Esophagus muscularis mucosa (tissue), 3 donors: ENCODE measurements at regions not wholly inside any gene's neighbourhood (a gene's known extent, or its start where the extent isn't known, plus 50 kb on each side); places are given as distances from the start of the nearest gene placed in this dataset.

Experiments used
- POLR2AphosphoS5 ChIP-seq, 2 donors: sonication (generic); formaldehyde crosslinking; IDR thresholded peaks; one replicate each; pipeline ENCODE4 v1.6.1; 2017; ENCODE audit warnings: antibody characterized with exemption in 2 of 2
- TF ChIP-seq, protein P1 (sequence below), 3 experiments: fragments of 200-600 bp in 2 of 3; fragments of 450-650 bp in 1 of 3; sonication (generic) in 2 of 3; IDR thresholded peaks; one replicate each; pipeline ENCODE4 v1.5.1; 2017 to 2019; ENCODE audit warnings: antibody characterized with exemption in 3 of 3, mild to moderate bottlenecking in 2 of 3, moderate library complexity in 1 of 3

DNA sequence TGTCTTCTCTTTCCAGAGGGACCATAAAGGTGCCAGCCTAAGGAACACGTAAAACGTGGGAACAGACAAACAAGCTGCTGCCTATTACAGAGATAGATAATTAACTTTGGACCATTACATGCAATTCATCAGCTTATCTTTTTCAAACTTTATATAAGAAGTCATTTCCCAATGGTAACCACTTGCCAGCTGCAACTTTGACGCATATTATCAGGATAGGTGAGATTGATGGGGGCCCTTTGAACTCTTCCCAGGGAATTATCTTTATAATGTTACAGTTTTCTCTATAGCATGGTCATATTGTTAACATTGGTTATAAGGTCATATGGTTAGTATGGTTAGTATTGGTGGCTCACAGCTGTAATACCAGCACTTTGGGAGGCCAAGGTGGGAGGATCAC lies 94.1 kb upstream of the BMP2K start:
- TF ChIP-seq POLR2AphosphoS5 (IDR thresholded peaks at IDR 0.05): no peak
- TF ChIP-seq, protein P1, sequence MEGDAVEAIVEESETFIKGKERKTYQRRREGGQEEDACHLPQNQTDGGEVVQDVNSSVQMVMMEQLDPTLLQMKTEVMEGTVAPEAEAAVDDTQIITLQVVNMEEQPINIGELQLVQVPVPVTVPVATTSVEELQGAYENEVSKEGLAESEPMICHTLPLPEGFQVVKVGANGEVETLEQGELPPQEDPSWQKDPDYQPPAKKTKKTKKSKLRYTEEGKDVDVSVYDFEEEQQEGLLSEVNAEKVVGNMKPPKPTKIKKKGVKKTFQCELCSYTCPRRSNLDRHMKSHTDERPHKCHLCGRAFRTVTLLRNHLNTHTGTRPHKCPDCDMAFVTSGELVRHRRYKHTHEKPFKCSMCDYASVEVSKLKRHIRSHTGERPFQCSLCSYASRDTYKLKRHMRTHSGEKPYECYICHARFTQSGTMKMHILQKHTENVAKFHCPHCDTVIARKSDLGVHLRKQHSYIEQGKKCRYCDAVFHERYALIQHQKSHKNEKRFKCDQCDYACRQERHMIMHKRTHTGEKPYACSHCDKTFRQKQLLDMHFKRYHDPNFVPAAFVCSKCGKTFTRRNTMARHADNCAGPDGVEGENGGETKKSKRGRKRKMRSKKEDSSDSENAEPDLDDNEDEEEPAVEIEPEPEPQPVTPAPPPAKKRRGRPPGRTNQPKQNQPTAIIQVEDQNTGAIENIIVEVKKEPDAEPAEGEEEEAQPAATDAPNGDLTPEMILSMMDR (IDR thresholded peaks at IDR 0.05): no peak
